ENCODE measurements at regions not wholly inside any gene's neighbourhood (a gene's known extent, or its start where the extent isn't known, plus 50 kb on each side); places are given as distances from the start of the nearest gene placed in this dataset.
A peak's percentile ranks its signal among the peaks of the same experiment; 100 is the strongest.

GRCh38 chr5:88539026-88539425, 270.4 kb upstream of the TMEM161B start:
- H3K27ac ChIP-seq (ENCODE audit: insufficient read depth in 1 of 2, low read depth in 1 of 2, low read length in 2 of 2, poor library complexity in 1 of 2, severe bottlenecking in 2 of 2), result no peak overlapping the region
- H3K27me3 ChIP-seq (replicated peaks in 2 of 5; ENCODE audit: control insufficient read depth in 4 of 5, insufficient read depth in 5 of 5, low read length in 4 of 5), result peaks cover 0 to 23% (median 5%) of the 10 kb centered on the region in 5 experiments
- WGBS (ENCODE audit: insufficient coverage), result 93% methylated on average over 3 of the region's 4 CpGs
- H3K9me3 ChIP-seq (ENCODE audit: control extremely low read depth in 1 of 5, control insufficient read depth in 4 of 5, insufficient read depth in 2 of 5, low read depth in 1 of 5, low read length in 4 of 5), result peaks cover 0 to 1% (median 0%) of the 10 kb centered on the region in 5 experiments
- ChIA-PET POLR2A (interaction anchor here (0.8 kb wide), 1 partner anchor 1761 kb away, joined by 3 read pairs; no protein-coding TSS in a partner anchor), CTCF (interaction anchor here (1.0 kb wide), 1 partner anchor 17 kb away, joined by 3 read pairs; no protein-coding TSS in a partner anchor)
- no peaks in the 10 kb centered on the region for H3K4me1 ChIP-seq (ENCODE audit: control extremely low read depth in 1 of 4, control insufficient read depth in 4 of 4, insufficient read depth in 4 of 4, low read length in 3 of 4)
- no peaks in the 10 kb centered on the region for H3K36me3 ChIP-seq (ENCODE audit: control insufficient read depth in 4 of 4, insufficient read depth in 4 of 4, low read length in 3 of 4)
- H3K4me3 ChIP-seq (ENCODE audit: control insufficient read depth in 1 of 7, extremely low read depth in 1 of 7, insufficient read depth in 4 of 7, low read depth in 2 of 7, low read length in 6 of 7), result no peak overlapping the region
- DNase-seq, result no peak

GRCh38 chr5:88536146-88536545, 267.5 kb upstream of the TMEM161B start:
- WGBS (ENCODE audit: insufficient coverage), result 86% methylated on average over 2 of the region's 3 CpGs
- peaks cover 0 to 4% (median 0%) of the 10 kb centered on the region in 5 experiments for H3K9me3 ChIP-seq (ENCODE audit: control extremely low read depth in 1 of 5, control insufficient read depth in 4 of 5, insufficient read depth in 2 of 5, low read depth in 1 of 5, low read length in 4 of 5)

GRCh38 chr5:88524941-88525340, 256.3 kb upstream of the TMEM161B start:
- Histone ChIP-seq H3K4me1 (ENCODE audit: control extremely low read depth in 1 of 4, control insufficient read depth in 4 of 4, insufficient read depth in 4 of 4, low read length in 3 of 4) (no peaks in the 10 kb centered on the region), H3K27me3 (replicated peaks in 2 of 5; ENCODE audit: control insufficient read depth in 4 of 5, insufficient read depth in 5 of 5, low read length in 4 of 5) (peaks cover 0 to 2% (median 0%) of the 10 kb centered on the region in 5 experiments), H3K27ac (ENCODE audit: insufficient read depth in 1 of 2, low read depth in 1 of 2, low read length in 2 of 2, poor library complexity in 1 of 2, severe bottlenecking in 2 of 2) (no peak overlapping the region), H3K9me3 (ENCODE audit: control extremely low read depth in 1 of 5, control insufficient read depth in 4 of 5, insufficient read depth in 2 of 5, low read depth in 1 of 5, low read length in 4 of 5) (no peaks in the 10 kb centered on the region), H3K4me3 (ENCODE audit: control insufficient read depth in 1 of 7, extremely low read depth in 1 of 7, insufficient read depth in 4 of 7, low read depth in 2 of 7, low read length in 6 of 7) (no peak overlapping the region), H3K36me3 (ENCODE audit: control insufficient read depth in 4 of 4, insufficient read depth in 4 of 4, low read length in 3 of 4) (no peaks in the 10 kb centered on the region)
- ChIA-PET CTCF (no interaction called here), POLR2A (no interaction called here)
- no peak for DNase-seq
- WGBS (ENCODE audit: insufficient coverage), result 82% methylated on average over 1 of the region's 3 CpGs

More at GRCh38 chr5:88536146-88536545, 267.5 kb upstream of the TMEM161B start:
- ChIA-PET POLR2A (no interaction called here), CTCF (interaction anchor here (1.0 kb wide), 1 partner anchor 19 kb away, joined by 3 read pairs; no protein-coding TSS in a partner anchor)
- H3K4me3 ChIP-seq (ENCODE audit: control insufficient read depth in 1 of 7, extremely low read depth in 1 of 7, insufficient read depth in 4 of 7, low read depth in 2 of 7, low read length in 6 of 7), result no peak overlapping the region
- H3K36me3 ChIP-seq (ENCODE audit: control insufficient read depth in 4 of 4, insufficient read depth in 4 of 4, low read length in 3 of 4), result no peaks in the 10 kb centered on the region
- peaks cover 0 to 23% (median 5%) of the 10 kb centered on the region in 5 experiments for H3K27me3 ChIP-seq (replicated peaks in 2 of 5; ENCODE audit: control insufficient read depth in 4 of 5, insufficient read depth in 5 of 5, low read length in 4 of 5)
- H3K4me1 ChIP-seq (ENCODE audit: control extremely low read depth in 1 of 4, control insufficient read depth in 4 of 4, insufficient read depth in 4 of 4, low read length in 3 of 4), result no peaks in the 10 kb centered on the region
- H3K27ac ChIP-seq (ENCODE audit: insufficient read depth in 1 of 2, low read depth in 1 of 2, low read length in 2 of 2, poor library complexity in 1 of 2, severe bottlenecking in 2 of 2), result no peak overlapping the region
- no peak for DNase-seq

GRCh38 chr5:88519066-88519465, 250.4 kb upstream of the TMEM161B start:
- Histone ChIP-seq H3K27ac (ENCODE audit: insufficient read depth in 1 of 2, low read depth in 1 of 2, low read length in 2 of 2, poor library complexity in 1 of 2, severe bottlenecking in 2 of 2) (no peak overlapping the region), H3K4me3 (ENCODE audit: control insufficient read depth in 1 of 7, extremely low read depth in 1 of 7, insufficient read depth in 4 of 7, low read depth in 2 of 7, low read length in 6 of 7) (no peak overlapping the region), H3K27me3 (replicated peaks in 2 of 5; ENCODE audit: control insufficient read depth in 4 of 5, insufficient read depth in 5 of 5, low read length in 4 of 5) (no peaks in the 10 kb centered on the region), H3K36me3 (ENCODE audit: control insufficient read depth in 4 of 4, insufficient read depth in 4 of 4, low read length in 3 of 4) (no peaks in the 10 kb centered on the region), H3K9me3 (ENCODE audit: control extremely low read depth in 1 of 5, control insufficient read depth in 4 of 5, insufficient read depth in 2 of 5, low read depth in 1 of 5, low read length in 4 of 5) (no peaks in the 10 kb centered on the region), H3K4me1 (ENCODE audit: control extremely low read depth in 1 of 4, control insufficient read depth in 4 of 4, insufficient read depth in 4 of 4, low read length in 3 of 4) (no peaks in the 10 kb centered on the region)
- DNase-seq, result no peak
- ChIA-PET POLR2A (no interaction called here), CTCF (no interaction called here)

GRCh38 chr5:88518131-88519016, 249.7 kb upstream of the TMEM161B start:
- Histone ChIP-seq H3K4me3 (ENCODE audit: control insufficient read depth in 1 of 7, extremely low read depth in 1 of 7, insufficient read depth in 4 of 7, low read depth in 2 of 7, low read length in 6 of 7) (no peak overlapping the region), H3K27me3 (replicated peaks in 2 of 5; ENCODE audit: control insufficient read depth in 4 of 5, insufficient read depth in 5 of 5, low read length in 4 of 5) (no peaks in the 10 kb centered on the region), H3K9me3 (ENCODE audit: control extremely low read depth in 1 of 5, control insufficient read depth in 4 of 5, insufficient read depth in 2 of 5, low read depth in 1 of 5, low read length in 4 of 5) (no peaks in the 10 kb centered on the region), H3K4me1 (ENCODE audit: control extremely low read depth in 1 of 4, control insufficient read depth in 4 of 4, insufficient read depth in 4 of 4, low read length in 3 of 4) (no peaks in the 10 kb centered on the region), H3K36me3 (ENCODE audit: control insufficient read depth in 4 of 4, insufficient read depth in 4 of 4, low read length in 3 of 4) (no peaks in the 10 kb centered on the region), H3K27ac (ENCODE audit: insufficient read depth in 1 of 2, low read depth in 1 of 2, low read length in 2 of 2, poor library complexity in 1 of 2, severe bottlenecking in 2 of 2) (no peak overlapping the region)
- ChIA-PET POLR2A (no interaction called here), CTCF (no interaction called here)
- WGBS (ENCODE audit: insufficient coverage), result no CpG with 5 or more reads among the region's 4 CpGs
- DNase-seq, result peak in 2 of 3 donors; percentile 0 to 6

GRCh38 chr5:88515881-88516819, 247.5 kb upstream of the TMEM161B start:
- no peak overlapping the region for H3K27ac ChIP-seq (ENCODE audit: insufficient read depth in 1 of 2, low read depth in 1 of 2, low read length in 2 of 2, poor library complexity in 1 of 2, severe bottlenecking in 2 of 2)
- ChIA-PET POLR2A (no interaction called here), CTCF (interaction anchor here (1.2 kb wide), 1 partner anchor 20 kb away, joined by 3 read pairs; no protein-coding TSS in a partner anchor)
- no peak overlapping the region for H3K4me3 ChIP-seq (ENCODE audit: control insufficient read depth in 1 of 7, extremely low read depth in 1 of 7, insufficient read depth in 4 of 7, low read depth in 2 of 7, low read length in 6 of 7)
- 93% methylated on average over 4 of the region's 11 CpGs for WGBS (ENCODE audit: insufficient coverage)
- no peak for DNase-seq
- H3K4me1 ChIP-seq (ENCODE audit: control extremely low read depth in 1 of 4, control insufficient read depth in 4 of 4, insufficient read depth in 4 of 4, low read length in 3 of 4), result no peaks in the 10 kb centered on the region
- H3K27me3 ChIP-seq (replicated peaks in 2 of 5; ENCODE audit: control insufficient read depth in 4 of 5, insufficient read depth in 5 of 5, low read length in 4 of 5), result no peaks in the 10 kb centered on the region
- no peaks in the 10 kb centered on the region for H3K36me3 ChIP-seq (ENCODE audit: control insufficient read depth in 4 of 4, insufficient read depth in 4 of 4, low read length in 3 of 4)
- H3K9me3 ChIP-seq (ENCODE audit: control extremely low read depth in 1 of 5, control insufficient read depth in 4 of 5, insufficient read depth in 2 of 5, low read depth in 1 of 5, low read length in 4 of 5), result no peaks in the 10 kb centered on the region

All from common myeloid progenitor, CD34-positive (primary cell).